ENCODE measurements at regions not wholly inside any gene's neighbourhood (a gene's known extent, or its start where the extent isn't known, plus 50 kb on each side); places are given as distances from the start of the nearest gene placed in this dataset.

DNA sequence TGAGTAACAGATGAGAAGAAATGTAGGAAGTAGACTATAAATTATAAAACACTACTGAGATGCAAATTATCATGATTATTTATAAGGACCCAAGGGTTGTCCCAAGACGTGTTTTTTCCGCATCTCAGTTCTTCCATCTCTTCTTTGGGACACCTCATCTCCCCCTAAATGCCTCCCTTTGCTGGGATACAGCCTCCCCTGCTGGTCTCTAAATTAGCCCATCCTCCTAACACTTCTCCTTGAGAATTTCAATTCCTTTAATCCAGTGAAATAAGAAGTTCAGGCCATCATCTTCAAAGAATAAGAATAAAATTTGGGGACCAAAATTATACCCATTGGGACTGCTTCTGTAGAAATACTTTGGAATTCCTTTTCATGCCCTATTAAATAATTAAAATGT is 667.0 kb downstream of the BCL11B start:
- TF ChIP-seq, protein P1, sequence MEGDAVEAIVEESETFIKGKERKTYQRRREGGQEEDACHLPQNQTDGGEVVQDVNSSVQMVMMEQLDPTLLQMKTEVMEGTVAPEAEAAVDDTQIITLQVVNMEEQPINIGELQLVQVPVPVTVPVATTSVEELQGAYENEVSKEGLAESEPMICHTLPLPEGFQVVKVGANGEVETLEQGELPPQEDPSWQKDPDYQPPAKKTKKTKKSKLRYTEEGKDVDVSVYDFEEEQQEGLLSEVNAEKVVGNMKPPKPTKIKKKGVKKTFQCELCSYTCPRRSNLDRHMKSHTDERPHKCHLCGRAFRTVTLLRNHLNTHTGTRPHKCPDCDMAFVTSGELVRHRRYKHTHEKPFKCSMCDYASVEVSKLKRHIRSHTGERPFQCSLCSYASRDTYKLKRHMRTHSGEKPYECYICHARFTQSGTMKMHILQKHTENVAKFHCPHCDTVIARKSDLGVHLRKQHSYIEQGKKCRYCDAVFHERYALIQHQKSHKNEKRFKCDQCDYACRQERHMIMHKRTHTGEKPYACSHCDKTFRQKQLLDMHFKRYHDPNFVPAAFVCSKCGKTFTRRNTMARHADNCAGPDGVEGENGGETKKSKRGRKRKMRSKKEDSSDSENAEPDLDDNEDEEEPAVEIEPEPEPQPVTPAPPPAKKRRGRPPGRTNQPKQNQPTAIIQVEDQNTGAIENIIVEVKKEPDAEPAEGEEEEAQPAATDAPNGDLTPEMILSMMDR (IDR thresholded peaks at IDR 0.05): no peak
- no peak for TF ChIP-seq POLR2A (IDR thresholded peaks at IDR 0.05)

All from prostate gland (tissue), 2 donors.